ENCODE measurements at regions not wholly inside any gene's neighbourhood (a gene's known extent, or its start where the extent isn't known, plus 50 kb on each side); places are given as distances from the start of the nearest gene placed in this dataset.

- FAIRE-seq, result no peak
These were observed 264.0 kb upstream of the SLIT2 start for GRCh38 chr4:19987746-19988145.

- no peak for FAIRE-seq
These were observed 268.6 kb upstream of the SLIT2 start for GRCh38 chr4:19983072-19983471.

- FAIRE-seq, result no peak
These were observed 269.1 kb upstream of the SLIT2 start for GRCh38 chr4:19982556-19982955.

GRCh38 chr4:19971829-19972228, 279.9 kb upstream of the SLIT2 start:
- no peak for FAIRE-seq

- no peak for FAIRE-seq
These were observed 282.2 kb upstream of the SLIT2 start for GRCh38 chr4:19969492-19969891.

GRCh38 chr4:19961091-19961490, 290.6 kb upstream of the SLIT2 start:
- no peak for FAIRE-seq

GRCh38 chr4:19958848-19959247, 292.9 kb upstream of the SLIT2 start:
- FAIRE-seq, result no peak

- no peak for FAIRE-seq
These were observed 304.4 kb upstream of the SLIT2 start for GRCh38 chr4:19947349-19947748.

GRCh38 chr4:19945979-19946380, 305.7 kb upstream of the SLIT2 start:
- FAIRE-seq, result no peak

- no peak for FAIRE-seq
These were observed 306.2 kb upstream of the SLIT2 start for GRCh38 chr4:19945501-19945900.

GRCh38 chr4:19944806-19945205, 306.9 kb upstream of the SLIT2 start:
- no peak for FAIRE-seq

GRCh38 chr4:19944251-19944650, 307.5 kb upstream of the SLIT2 start:
- FAIRE-seq, result no peak

- FAIRE-seq, result no peak
These were observed 310.3 kb upstream of the SLIT2 start for GRCh38 chr4:19941434-19941833.

- no peak for FAIRE-seq
These were observed 310.8 kb upstream of the SLIT2 start for GRCh38 chr4:19940861-19941260.

GRCh38 chr4:19936476-19936875, 315.2 kb upstream of the SLIT2 start:
- no peak for FAIRE-seq

- no peak for FAIRE-seq
These were observed 321.0 kb upstream of the SLIT2 start for GRCh38 chr4:19930742-19931141.

GRCh38 chr4:19927381-19927780, 324.3 kb upstream of the SLIT2 start:
- no peak for FAIRE-seq

- FAIRE-seq, result no peak
These were observed 326.2 kb upstream of the SLIT2 start for GRCh38 chr4:19925516-19925915.

- FAIRE-seq, result no peak
These were observed 326.9 kb upstream of the SLIT2 start for GRCh38 chr4:19924761-19925160.

GRCh38 chr4:19915276-19915675, 336.4 kb upstream of the SLIT2 start:
- no peak for FAIRE-seq

- FAIRE-seq, result no peak
These were observed 338.1 kb upstream of the SLIT2 start for GRCh38 chr4:19913650-19914049.

GRCh38 chr4:19910861-19911525, 340.7 kb upstream of the SLIT2 start:
- FAIRE-seq, result no peak

GRCh38 chr4:19905024-19905423, 346.7 kb upstream of the SLIT2 start:
- FAIRE-seq, result no peak

GRCh38 chr4:19888587-19888986, 363.1 kb upstream of the SLIT2 start:
- no peak for FAIRE-seq

- no peak for FAIRE-seq
These were observed 367.9 kb upstream of the SLIT2 start for GRCh38 chr4:19883841-19884240.

- FAIRE-seq, result no peak
These were observed 371.5 kb upstream of the SLIT2 start for GRCh38 chr4:19880206-19880605.
